22Rv1 (cell line): ENCODE measurements at regions not wholly inside any gene's neighbourhood (a gene's known extent, or its start where the extent isn't known, plus 50 kb on each side); places are given as distances from the start of the nearest gene placed in this dataset.

ENCODE experiments used
- CTCF ChIP-seq: fragments of 450-650 bp; IDR thresholded peaks from 2 replicates; pipeline ENCODE4 v1.5.1; 2017; ENCODE audit warnings: mild to moderate bottlenecking
- ZFX ChIP-seq: fragments of 450-650 bp; IDR thresholded peaks from 2 replicates; pipeline ENCODE4 v1.6.1; 2017; ENCODE audit warnings: antibody characterized with exemption, borderline replicate concordance

- TF ChIP-seq ZFX (no peak), CTCF (no peak)
These were observed 156.7 kb downstream of the TRIML1 start for GRCh38 chr4:188295899-188296298.
